Thyroid gland (tissue), 4 donors: ENCODE measurements at regions not wholly inside any gene's neighbourhood (a gene's known extent, or its start where the extent isn't known, plus 50 kb on each side); places are given as distances from the start of the nearest gene placed in this dataset.

ENCODE experiments used
- CTCF ChIP-seq, 6 experiments: fragments of 200-600 bp in 3 of 6; fragments of 450-650 bp in 3 of 6; sonication (generic) in 3 of 6; IDR thresholded peaks; one replicate each; pipeline ENCODE4 v1.5.1; 2016 to 2019; ENCODE audit warnings: antibody characterized with exemption in 6 of 6, mild to moderate bottlenecking in 2 of 6, inconsistent platforms in 1 of 6, moderate library complexity in 1 of 6
- POLR2A ChIP-seq, 2 donors: fragments of 450-650 bp; IDR thresholded peaks; one replicate each; pipeline ENCODE4 v1.6.1; 2017; ENCODE audit warnings: antibody characterized with exemption in 2 of 2, mild to moderate bottlenecking in 2 of 2, moderate library complexity in 1 of 2

- no peak for TF ChIP-seq CTCF (IDR thresholded peaks at IDR 0.05)
- TF ChIP-seq POLR2A (IDR thresholded peaks at IDR 0.05) = no peak
Measured at GRCh38 chr6:6469074-6469473, 119.4 kb upstream of the LY86 start.
